HG02852 (cell line): ENCODE measurements at regions not wholly inside any gene's neighbourhood (a gene's known extent, or its start where the extent isn't known, plus 50 kb on each side); places are given as distances from the start of the nearest gene placed in this dataset.
"Not testable (repeated sequence)": the region's sequence is repeated elsewhere in the genome, so short reads cannot be mapped to it uniquely, and the experiment has no call there.

ENCODE experiments used
- ATAC-seq: cut with Tn5 transposase; IDR thresholded peaks from one replicate; pipeline ENCODE4 v1.9.1; 2021; ENCODE audit warnings: mild to moderate bottlenecking, moderate library complexity; ENCODE audit not compliant: unreplicated experiment

GRCh38 chr16:58824201-58824600 is 90.1 kb upstream of the GOT2 start:
- no peak for ATAC-seq

- no peak for ATAC-seq
Measured at GRCh38 chr16:58821886-58822285, 87.8 kb upstream of the GOT2 start.

GRCh38 chr16:58820411-58820810 is 86.3 kb upstream of the GOT2 start:
- ATAC-seq: no peak

- no peak for ATAC-seq
Measured at GRCh38 chr16:58815181-58815888, 81.2 kb upstream of the GOT2 start.

- no peak for ATAC-seq
Measured at GRCh38 chr16:58814348-58814801, 80.3 kb upstream of the GOT2 start.

- ATAC-seq: no peak
Measured at GRCh38 chr16:58809213-58809612, 75.1 kb upstream of the GOT2 start.

- ATAC-seq: no peak
Measured at GRCh38 chr16:58807276-58807675, 73.2 kb upstream of the GOT2 start.

GRCh38 chr16:58801838-58802237 is 67.7 kb upstream of the GOT2 start:
- ATAC-seq: no peak

- no peak for ATAC-seq
Measured at GRCh38 chr16:58797137-58797801, 63.2 kb upstream of the GOT2 start.

- ATAC-seq: no peak
Measured at GRCh38 chr16:58793366-58793765, 59.2 kb upstream of the GOT2 start.

GRCh38 chr16:58792188-58792587 is 58.1 kb upstream of the GOT2 start:
- no peak for ATAC-seq

GRCh38 chr16:58790816-58791557 is 56.9 kb upstream of the GOT2 start:
- not testable (repeated sequence) for ATAC-seq

GRCh38 chr16:58789351-58789750 is 55.2 kb upstream of the GOT2 start:
- ATAC-seq: no peak
